Coronary artery (tissue), 2 donors: ENCODE measurements at regions not wholly inside any gene's neighbourhood (a gene's known extent, or its start where the extent isn't known, plus 50 kb on each side); places are given as distances from the start of the nearest gene placed in this dataset.

ENCODE experiments used
- DNase-seq: peaks from one replicate; pipeline ENCODE4 v3.0.0-alpha.2; 2017; ENCODE audit warnings: low spot score
- H3K27ac ChIP-seq, 2 donors: fragments of 200-600 bp; sonication (generic); one replicate each; pipeline ENCODE4 v1.5.1; 2016 to 2019
- H3K4me3 ChIP-seq: fragments of 200-600 bp; sonication (generic); 2 replicates; pipeline ENCODE4 v1.5.1; 2016; ENCODE audit warnings: mild to moderate bottlenecking, moderate library complexity
- CTCF ChIP-seq: fragments of 200-600 bp; sonication (generic); IDR thresholded peaks from one replicate; pipeline ENCODE4 v1.5.1; 2019; ENCODE audit warnings: antibody characterized with exemption

GRCh38 chr1:203569490-203570318, 56.9 kb upstream of the ATP2B4 start:
- DNase-seq, result no peak
- no peak for TF ChIP-seq CTCF
- no peak overlapping the region for H3K4me3 ChIP-seq
- H3K27ac ChIP-seq, result no peak overlapping the region

DNA sequence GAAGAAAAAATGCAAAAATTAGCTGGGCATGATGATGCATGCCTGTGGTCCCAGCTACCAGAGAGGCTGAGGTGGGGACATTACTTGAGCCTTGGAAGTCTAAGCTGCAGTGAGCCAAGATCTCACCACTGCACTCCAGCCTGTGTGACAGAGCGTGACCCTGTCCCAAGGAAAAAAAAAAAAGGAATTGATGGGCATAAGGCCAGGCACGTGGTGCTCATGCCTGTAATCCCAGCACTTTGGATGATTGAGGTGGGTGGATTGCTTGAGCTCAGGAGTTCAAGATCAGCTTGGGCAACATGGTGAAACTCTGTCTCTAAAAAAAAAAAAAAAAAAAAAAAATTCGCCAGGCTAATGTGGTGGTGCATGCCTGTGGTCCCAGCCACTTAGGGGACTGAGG, 55.8 kb upstream of the ATP2B4 start:
- no peak for TF ChIP-seq CTCF
- Histone ChIP-seq H3K4me3 (no peak overlapping the region), H3K27ac (no peak overlapping the region)
- DNase-seq, result no peak

GRCh38 chr1:203571661-203572060, 55.0 kb upstream of the ATP2B4 start:
- H3K27ac ChIP-seq, result peak overlapping the region; percentile 73 to 74
- no peak for DNase-seq
- TF ChIP-seq CTCF, result no peak
- no peak overlapping the region for H3K4me3 ChIP-seq

GRCh38 chr1:203572134-203572625, 54.5 kb upstream of the ATP2B4 start:
- peak; percentile 88 for DNase-seq
- Histone ChIP-seq H3K27ac (peak overlapping the region; percentile 73 to 74), H3K4me3 (peak overlapping the region; percentile 3)
- TF ChIP-seq CTCF, result no peak

DNA sequence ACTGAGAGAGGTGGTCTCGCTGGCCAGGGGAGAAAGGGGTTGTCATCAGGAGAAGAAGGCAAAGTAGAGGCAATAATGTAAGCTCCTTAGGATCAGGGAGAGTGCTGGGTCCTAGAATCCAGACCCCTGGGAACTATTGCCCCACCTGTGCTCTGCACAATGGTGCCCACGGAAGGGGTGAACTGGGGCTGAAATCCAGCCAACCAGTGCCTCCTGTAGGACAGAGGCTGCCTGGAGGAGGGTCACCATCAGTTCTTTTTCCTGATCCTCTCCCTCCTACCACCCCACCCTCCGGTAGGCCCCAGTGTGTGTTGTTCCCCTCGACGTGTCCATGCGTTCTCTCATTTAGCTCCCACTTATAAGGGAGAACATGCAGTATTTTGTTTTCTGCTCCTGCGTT, 52.9 kb upstream of the ATP2B4 start:
- no peak for TF ChIP-seq CTCF
- DNase-seq, result no peak

More for the DNA sequence above, 52.9 kb upstream of the ATP2B4 start:
- Histone ChIP-seq H3K27ac (no peak overlapping the region), H3K4me3 (no peak overlapping the region)
